Hepatocyte (in vitro differentiated cells): ENCODE measurements at regions not wholly inside any gene's neighbourhood (a gene's known extent, or its start where the extent isn't known, plus 50 kb on each side); places are given as distances from the start of the nearest gene placed in this dataset.

Experiments
- EZH2 ChIP-seq: fragments of 200-600 bp; sonication (generic); IDR thresholded peaks from 2 replicates; pipeline ENCODE4 v1.6.1; 2016; ENCODE audit warnings: antibody characterized with exemption, mild to moderate bottlenecking, borderline replicate concordance
- EZH2phosphoT487 ChIP-seq: fragments of 200-600 bp; sonication (generic); IDR thresholded peaks from one replicate; pipeline ENCODE4 v1.6.1; 2018; ENCODE audit warnings: antibody characterized with exemption, mild to moderate bottlenecking, low read depth, moderate library complexity; ENCODE audit not compliant: unreplicated experiment, severe bottlenecking
- TF ChIP-seq, protein P1 (sequence below): fragments of 200-600 bp; sonication (generic); IDR thresholded peaks from 2 replicates; pipeline ENCODE4 v1.5.1; 2016; ENCODE audit warnings: antibody characterized with exemption, mild to moderate bottlenecking; ENCODE audit not compliant: poor library complexity

DNA sequence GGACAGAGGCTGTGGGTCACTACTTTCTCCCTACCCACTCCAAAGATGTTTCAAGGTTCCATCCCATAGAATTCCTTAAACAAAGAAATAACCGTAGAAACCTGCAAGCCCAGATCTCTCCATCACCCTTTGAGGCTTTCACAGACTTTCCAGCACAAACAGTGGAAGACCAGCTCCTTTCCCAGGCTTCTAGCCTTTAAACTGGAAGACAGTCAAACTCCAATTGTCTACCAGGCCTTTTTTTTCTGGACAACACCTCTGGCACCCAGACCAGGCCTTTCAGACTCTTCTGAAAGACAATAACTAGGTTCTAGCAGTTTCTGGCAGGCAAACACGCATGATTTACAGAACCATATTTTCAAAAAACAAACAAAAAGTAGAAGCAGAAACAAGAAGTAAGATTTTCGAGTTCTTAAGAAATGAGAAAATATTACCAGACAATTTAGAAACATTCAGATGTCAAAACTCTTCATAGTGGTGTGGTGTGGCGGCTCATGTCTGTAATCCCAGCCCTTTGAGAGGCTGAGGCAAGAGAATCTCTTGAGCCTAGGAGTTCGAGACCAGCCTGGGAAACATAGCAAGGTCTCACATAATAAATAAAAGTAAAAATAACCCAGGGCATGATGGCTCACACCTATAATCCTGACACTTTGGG is 73.0 kb upstream of the EPCAM start:
- TF ChIP-seq, protein P1, sequence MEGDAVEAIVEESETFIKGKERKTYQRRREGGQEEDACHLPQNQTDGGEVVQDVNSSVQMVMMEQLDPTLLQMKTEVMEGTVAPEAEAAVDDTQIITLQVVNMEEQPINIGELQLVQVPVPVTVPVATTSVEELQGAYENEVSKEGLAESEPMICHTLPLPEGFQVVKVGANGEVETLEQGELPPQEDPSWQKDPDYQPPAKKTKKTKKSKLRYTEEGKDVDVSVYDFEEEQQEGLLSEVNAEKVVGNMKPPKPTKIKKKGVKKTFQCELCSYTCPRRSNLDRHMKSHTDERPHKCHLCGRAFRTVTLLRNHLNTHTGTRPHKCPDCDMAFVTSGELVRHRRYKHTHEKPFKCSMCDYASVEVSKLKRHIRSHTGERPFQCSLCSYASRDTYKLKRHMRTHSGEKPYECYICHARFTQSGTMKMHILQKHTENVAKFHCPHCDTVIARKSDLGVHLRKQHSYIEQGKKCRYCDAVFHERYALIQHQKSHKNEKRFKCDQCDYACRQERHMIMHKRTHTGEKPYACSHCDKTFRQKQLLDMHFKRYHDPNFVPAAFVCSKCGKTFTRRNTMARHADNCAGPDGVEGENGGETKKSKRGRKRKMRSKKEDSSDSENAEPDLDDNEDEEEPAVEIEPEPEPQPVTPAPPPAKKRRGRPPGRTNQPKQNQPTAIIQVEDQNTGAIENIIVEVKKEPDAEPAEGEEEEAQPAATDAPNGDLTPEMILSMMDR = no peak
- TF ChIP-seq EZH2 = no peak
- no peak for TF ChIP-seq EZH2phosphoT487
